Thoracic aorta (tissue), 2 donors: ENCODE measurements at regions not wholly inside any gene's neighbourhood (a gene's known extent, or its start where the extent isn't known, plus 50 kb on each side); places are given as distances from the start of the nearest gene placed in this dataset.
A peak's percentile ranks its signal among the peaks of the same experiment; 100 is the strongest.

Source experiments
- ATAC-seq: fragments of 150-250 bp; one replicate; pipeline ENCODE4 v1.8.0; 2017; ENCODE audit warnings: low read depth; ENCODE audit not compliant: insufficient number of reproducible peaks, low FRiP score
- DNase-seq: peaks from one replicate; pipeline ENCODE4 v3.0.0-alpha.2; 2020; ENCODE audit warnings: low spot score
- H3K27ac ChIP-seq, 2 donors: fragments of 200-600 bp; sonication (generic); 1 replicate in 1 of 2; 2 replicates in 1 of 2; pipeline ENCODE4 v1.5.1; 2016; ENCODE audit warnings: mild to moderate bottlenecking in 2 of 2, moderate library complexity in 2 of 2
- H3K27me3 ChIP-seq: fragments of 200-600 bp; sonication (generic); replicated peaks from 2 replicates; pipeline ENCODE4 v1.6.0; 2016; ENCODE audit warnings: mild to moderate bottlenecking; ENCODE audit not compliant: insufficient read depth
- H3K36me3 ChIP-seq: fragments of 200-600 bp; sonication (generic); one replicate; pipeline ENCODE4 v1.5.1; 2016
- H3K4me1 ChIP-seq, 2 donors: fragments of 200-600 bp; sonication (generic); 1 replicate in 1 of 2; 2 replicates in 1 of 2; pipeline versions ENCODE4 v1.5.1 to v1.6.0; 2016; ENCODE audit warnings: low read depth in 2 of 2, mild to moderate bottlenecking in 1 of 2; ENCODE audit not compliant: control insufficient read depth in 1 of 2
- H3K4me3 ChIP-seq: fragments of 200-600 bp; sonication (generic); 2 replicates; pipeline ENCODE4 v1.5.1; 2016; ENCODE audit warnings: mild to moderate bottlenecking
- H3K9me3 ChIP-seq: fragments of 200-600 bp; sonication (generic); 2 replicates; pipeline ENCODE4 v1.5.1; 2016
- TF ChIP-seq, protein P1 (sequence below): fragments of 200-600 bp; sonication (generic); IDR thresholded peaks from one replicate; pipeline ENCODE4 v1.5.1; 2019; ENCODE audit warnings: antibody characterized with exemption

DNA sequence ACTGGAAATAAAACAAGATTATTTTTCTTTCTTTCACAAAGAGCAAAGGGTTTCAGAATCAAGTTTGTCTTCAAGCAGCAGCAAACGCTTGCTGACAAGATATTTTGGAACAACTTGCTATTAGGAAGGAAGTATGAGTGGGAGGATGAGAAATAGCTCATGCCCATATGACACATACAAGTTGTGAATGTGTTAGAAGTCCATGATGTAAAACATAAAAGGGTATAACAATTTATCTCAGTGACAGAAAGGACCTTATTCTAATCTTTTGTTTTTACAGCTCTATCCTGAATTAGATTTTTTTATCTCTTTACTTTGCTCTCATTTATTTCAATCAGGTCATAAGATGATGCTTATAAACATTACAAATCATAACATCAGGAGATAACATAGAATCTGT, 516.6 kb upstream of the MEF2C start:
- ATAC-seq (no peak), DNase-seq (no peak)
- Histone ChIP-seq H3K9me3 (no peaks in the 10 kb centered on the region), H3K4me1 (peaks cover 14 to 15% of the 10 kb centered on the region in 2 donors), H3K27me3 (no peaks in the 10 kb centered on the region), H3K36me3 (no peaks in the 10 kb centered on the region), H3K27ac (no peak overlapping the region), H3K4me3 (no peak overlapping the region)
- TF ChIP-seq, protein P1, sequence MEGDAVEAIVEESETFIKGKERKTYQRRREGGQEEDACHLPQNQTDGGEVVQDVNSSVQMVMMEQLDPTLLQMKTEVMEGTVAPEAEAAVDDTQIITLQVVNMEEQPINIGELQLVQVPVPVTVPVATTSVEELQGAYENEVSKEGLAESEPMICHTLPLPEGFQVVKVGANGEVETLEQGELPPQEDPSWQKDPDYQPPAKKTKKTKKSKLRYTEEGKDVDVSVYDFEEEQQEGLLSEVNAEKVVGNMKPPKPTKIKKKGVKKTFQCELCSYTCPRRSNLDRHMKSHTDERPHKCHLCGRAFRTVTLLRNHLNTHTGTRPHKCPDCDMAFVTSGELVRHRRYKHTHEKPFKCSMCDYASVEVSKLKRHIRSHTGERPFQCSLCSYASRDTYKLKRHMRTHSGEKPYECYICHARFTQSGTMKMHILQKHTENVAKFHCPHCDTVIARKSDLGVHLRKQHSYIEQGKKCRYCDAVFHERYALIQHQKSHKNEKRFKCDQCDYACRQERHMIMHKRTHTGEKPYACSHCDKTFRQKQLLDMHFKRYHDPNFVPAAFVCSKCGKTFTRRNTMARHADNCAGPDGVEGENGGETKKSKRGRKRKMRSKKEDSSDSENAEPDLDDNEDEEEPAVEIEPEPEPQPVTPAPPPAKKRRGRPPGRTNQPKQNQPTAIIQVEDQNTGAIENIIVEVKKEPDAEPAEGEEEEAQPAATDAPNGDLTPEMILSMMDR = no peak

DNA sequence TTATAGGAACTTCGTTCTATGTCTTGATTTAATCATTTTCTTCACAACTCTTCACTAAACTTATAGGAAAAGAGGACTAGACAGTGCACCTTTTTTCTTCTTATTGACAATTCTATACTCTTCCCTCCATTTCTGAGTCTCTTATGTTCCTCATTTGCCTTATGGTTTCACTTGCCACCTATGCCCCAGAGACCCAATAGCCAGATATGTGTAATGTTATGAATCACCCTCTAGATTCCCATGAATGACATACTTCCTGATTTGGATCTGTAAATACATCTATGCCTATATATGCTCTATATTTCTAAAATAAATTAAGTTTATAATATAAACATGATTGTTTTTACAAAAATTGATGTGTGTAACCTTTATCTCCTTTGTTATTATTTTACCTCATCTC, 514.1 kb upstream of the MEF2C start:
- TF ChIP-seq, protein P1 = no peak
- H3K36me3 ChIP-seq = no peaks in the 10 kb centered on the region
- DNase-seq (no peak), ATAC-seq (no peak)
- H3K27me3 ChIP-seq = no peaks in the 10 kb centered on the region
- H3K9me3 ChIP-seq = no peaks in the 10 kb centered on the region
- H3K27ac ChIP-seq = no peak overlapping the region
- H3K4me3 ChIP-seq = peak overlapping the region; percentile 28
- peaks cover 14 to 15% of the 10 kb centered on the region in 2 donors for H3K4me1 ChIP-seq

DNA sequence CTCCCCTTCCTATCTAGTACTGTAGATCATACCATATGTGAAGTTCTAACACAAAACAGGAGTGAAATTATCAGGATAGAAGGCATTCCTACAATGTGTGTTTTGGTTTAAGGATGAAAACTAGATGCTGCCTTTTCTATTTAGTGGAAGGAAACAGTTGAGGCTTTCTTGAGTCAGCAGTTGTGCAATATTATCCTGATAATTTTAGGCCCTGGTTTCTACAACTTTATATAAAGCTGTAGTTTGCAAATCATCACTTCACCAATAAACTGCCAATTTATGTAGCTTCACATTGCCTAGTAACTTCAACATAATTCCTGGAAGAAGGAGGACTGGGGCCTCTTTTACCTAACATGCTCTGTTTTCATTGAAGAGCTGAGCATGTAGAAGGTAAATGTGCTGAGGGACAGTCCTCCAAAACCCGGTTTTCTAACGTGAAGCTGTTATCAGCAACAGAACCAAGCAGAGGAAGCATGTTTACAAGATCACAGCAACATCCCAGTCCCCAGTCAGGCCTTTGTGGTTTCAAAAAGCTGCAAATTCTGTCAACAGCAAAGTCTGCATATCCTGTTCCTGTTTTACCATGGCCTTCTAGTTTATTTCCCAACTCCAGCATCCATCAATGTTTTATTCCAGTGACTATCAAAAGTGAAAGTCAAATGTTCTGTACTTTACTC, 513.4 kb upstream of the MEF2C start:
- ATAC-seq (peak; percentile 54), DNase-seq (no peak)
- H3K4me3 ChIP-seq = peak overlapping the region; percentile 28
- no peaks in the 10 kb centered on the region for H3K9me3 ChIP-seq
- H3K27ac ChIP-seq = peak overlapping the region in 1 of 2 donors; percentile 10
- peaks cover 14 to 15% of the 10 kb centered on the region in 2 donors for H3K4me1 ChIP-seq
- TF ChIP-seq, protein P1 = no peak
- no peaks in the 10 kb centered on the region for H3K27me3 ChIP-seq
- H3K36me3 ChIP-seq = no peaks in the 10 kb centered on the region

DNA sequence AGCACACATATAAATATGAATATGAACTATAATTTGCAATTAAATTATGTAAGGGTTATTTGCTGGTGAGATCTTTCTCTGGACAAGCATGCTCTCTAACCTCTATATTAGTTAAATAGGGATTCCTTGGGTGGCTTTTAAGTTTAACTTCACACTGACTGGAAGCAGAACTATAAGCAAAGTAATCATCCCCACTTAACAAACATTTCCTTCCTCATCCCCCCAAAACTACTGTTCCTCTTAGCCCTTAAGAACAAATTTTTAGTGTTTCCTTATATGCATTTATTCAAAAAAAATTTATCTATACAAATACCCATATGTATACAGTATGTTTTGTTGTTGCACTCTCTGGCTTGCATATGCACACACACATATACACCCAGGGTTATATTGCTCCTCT, 512.1 kb upstream of the MEF2C start:
- Histone ChIP-seq H3K36me3 (no peaks in the 10 kb centered on the region), H3K27me3 (no peaks in the 10 kb centered on the region), H3K4me3 (no peak overlapping the region), H3K27ac (no peak overlapping the region), H3K9me3 (no peaks in the 10 kb centered on the region), H3K4me1 (peaks cover 14 to 15% of the 10 kb centered on the region in 2 donors)
- DNase-seq (no peak), ATAC-seq (no peak)
- TF ChIP-seq, protein P1 = no peak

DNA sequence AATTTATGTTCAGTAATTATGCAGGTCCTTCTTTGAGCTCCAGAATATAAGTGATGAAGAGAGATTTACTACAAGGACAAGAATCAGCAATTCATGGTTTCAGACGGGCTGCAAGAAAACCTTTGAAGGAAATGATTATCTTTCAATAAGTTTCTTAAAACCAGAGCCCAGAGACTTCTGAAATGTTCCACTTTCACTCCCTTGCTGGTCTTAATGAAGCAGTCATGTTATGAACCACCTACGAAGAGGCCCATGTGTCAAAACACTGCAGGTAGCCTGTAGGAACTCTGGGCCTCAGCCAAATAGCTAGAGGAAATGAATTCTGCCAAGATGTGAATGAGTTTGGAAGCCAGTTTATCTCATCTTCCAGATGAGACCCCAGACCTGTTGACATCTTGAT, 505.9 kb upstream of the MEF2C start:
- Histone ChIP-seq H3K9me3 (no peaks in the 10 kb centered on the region), H3K36me3 (no peaks in the 10 kb centered on the region), H3K4me1 (no peaks in the 10 kb centered on the region), H3K4me3 (no peak overlapping the region), H3K27ac (no peak overlapping the region), H3K27me3 (no peaks in the 10 kb centered on the region)
- DNase-seq (no peak), ATAC-seq (no peak)
- TF ChIP-seq, protein P1 = no peak
